NT2/D1 (cell line): ENCODE measurements at regions not wholly inside any gene's neighbourhood (a gene's known extent, or its start where the extent isn't known, plus 50 kb on each side); places are given as distances from the start of the nearest gene placed in this dataset.

ENCODE experiments used
- YY1 ChIP-seq: IDR thresholded peaks from 2 replicates; pipeline ENCODE4 v1.6.1; 2011; ENCODE audit not compliant: insufficient read length, insufficient read depth
- ZNF274 ChIP-seq: IDR thresholded peaks from 2 replicates; pipeline ENCODE4 v1.6.1; 2011; ENCODE audit warnings: mild to moderate bottlenecking, low read depth, low read length

DNA sequence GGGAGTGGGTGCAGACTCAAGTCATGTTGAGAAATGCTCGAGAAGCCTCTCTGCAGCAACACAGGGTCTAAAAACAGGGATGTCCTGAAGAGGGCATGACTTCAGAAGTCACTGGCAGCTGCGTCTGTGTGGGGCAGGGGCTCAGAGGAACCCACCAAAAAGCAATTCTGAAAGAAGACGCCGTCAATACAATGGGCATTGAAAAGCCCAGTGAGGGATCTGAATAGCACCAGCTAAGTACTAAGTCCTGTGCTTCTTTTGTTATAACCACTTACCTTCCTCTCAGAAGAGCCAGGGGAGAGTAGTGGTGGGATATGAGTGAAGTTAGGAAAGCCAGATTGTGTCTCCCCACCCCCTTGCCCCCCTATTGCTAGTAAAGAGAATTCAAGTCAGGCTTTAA is 137.2 kb downstream of the INHBA start:
- no peak for TF ChIP-seq YY1
- no peak for TF ChIP-seq ZNF274
